ENCODE measurements at regions not wholly inside any gene's neighbourhood (a gene's known extent, or its start where the extent isn't known, plus 50 kb on each side); places are given as distances from the start of the nearest gene placed in this dataset.
A peak's percentile ranks its signal among the peaks of the same experiment; 100 is the strongest.

DNA sequence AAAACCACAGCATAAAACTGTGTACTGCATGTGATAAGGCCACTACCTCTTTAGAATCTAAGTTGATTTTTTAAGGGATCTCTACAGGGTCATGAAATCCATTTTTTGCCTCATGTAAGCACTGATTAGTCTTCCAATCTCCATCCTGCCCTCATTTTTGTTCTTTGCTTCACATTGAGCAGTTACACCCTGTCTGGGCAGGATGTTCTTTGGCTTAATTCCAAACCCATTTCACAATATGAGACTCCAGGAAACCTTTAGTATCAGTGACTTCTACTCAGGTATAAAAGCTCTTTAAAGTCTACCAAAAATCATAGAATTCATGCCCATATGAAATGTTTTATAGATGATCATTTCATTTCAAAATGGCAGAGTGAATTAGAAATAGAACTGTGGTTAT is 592.6 kb downstream of the TBC1D4 start:
- Histone ChIP-seq H2AFZ (ENCODE audit: low read length) (no peak overlapping the region), H3K27me3 (ENCODE audit: insufficient read depth, low read length) (no peaks in the 10 kb centered on the region), H3K9ac (ENCODE audit: low read length) (no peak overlapping the region), H3K9me2 (ENCODE audit: low read depth, low read length) (no peaks in the 10 kb centered on the region), H3K4me2 (ENCODE audit: low read length) (no peak overlapping the region), H3K36me3 (ENCODE audit: insufficient read depth, low read length) (no peaks in the 10 kb centered on the region), H3K27ac (ENCODE audit: low read depth, low read length, poor library complexity, severe bottlenecking) (no peak overlapping the region), H3K4me1 (ENCODE audit: insufficient read depth, low read length, severe bottlenecking) (no peaks in the 10 kb centered on the region), H4K20me1 (ENCODE audit: insufficient read depth, low read length) (no peaks in the 10 kb centered on the region), H3K79me2 (ENCODE audit: insufficient read depth, low read length) (no peaks in the 10 kb centered on the region), H3K9me3 (ENCODE audit: low read length) (no peaks in the 10 kb centered on the region), H3K4me3 (ENCODE audit: low read depth, low read length, poor library complexity, severe bottlenecking) (no peak overlapping the region), H3F3A (ENCODE audit: insufficient read depth, low read length) (no peaks in the 10 kb centered on the region)
- TF ChIP-seq, protein P1, sequence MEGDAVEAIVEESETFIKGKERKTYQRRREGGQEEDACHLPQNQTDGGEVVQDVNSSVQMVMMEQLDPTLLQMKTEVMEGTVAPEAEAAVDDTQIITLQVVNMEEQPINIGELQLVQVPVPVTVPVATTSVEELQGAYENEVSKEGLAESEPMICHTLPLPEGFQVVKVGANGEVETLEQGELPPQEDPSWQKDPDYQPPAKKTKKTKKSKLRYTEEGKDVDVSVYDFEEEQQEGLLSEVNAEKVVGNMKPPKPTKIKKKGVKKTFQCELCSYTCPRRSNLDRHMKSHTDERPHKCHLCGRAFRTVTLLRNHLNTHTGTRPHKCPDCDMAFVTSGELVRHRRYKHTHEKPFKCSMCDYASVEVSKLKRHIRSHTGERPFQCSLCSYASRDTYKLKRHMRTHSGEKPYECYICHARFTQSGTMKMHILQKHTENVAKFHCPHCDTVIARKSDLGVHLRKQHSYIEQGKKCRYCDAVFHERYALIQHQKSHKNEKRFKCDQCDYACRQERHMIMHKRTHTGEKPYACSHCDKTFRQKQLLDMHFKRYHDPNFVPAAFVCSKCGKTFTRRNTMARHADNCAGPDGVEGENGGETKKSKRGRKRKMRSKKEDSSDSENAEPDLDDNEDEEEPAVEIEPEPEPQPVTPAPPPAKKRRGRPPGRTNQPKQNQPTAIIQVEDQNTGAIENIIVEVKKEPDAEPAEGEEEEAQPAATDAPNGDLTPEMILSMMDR (IDR thresholded peaks at IDR 0.05; ENCODE audit: low read length): no peak
- TF ChIP-seq EZH2 (IDR thresholded peaks at IDR 0.05; ENCODE audit: borderline replicate concordance, low read length): no peak

DNA sequence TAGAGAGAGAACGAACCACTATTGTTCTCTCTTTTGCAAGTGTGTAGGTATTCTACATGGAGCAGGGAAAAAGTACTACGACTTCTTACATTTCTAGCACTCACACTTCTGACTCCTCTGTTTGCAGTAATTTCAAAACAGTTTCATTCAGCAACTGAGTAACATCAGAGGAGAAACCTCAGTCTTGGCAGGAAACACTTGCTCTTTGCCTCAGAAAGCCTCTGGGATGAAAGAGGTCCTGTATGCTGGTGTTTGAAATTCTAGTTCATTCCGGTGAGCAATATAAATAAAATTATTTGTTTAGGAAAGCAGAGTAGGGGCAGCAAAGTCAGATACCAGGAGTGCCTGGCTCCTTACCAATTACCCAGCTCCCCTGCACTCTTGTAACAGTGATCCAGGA is 595.5 kb downstream of the TBC1D4 start:
- no peaks in the 10 kb centered on the region for H3K79me2 ChIP-seq (ENCODE audit: insufficient read depth, low read length)
- H3K9me2 ChIP-seq (ENCODE audit: low read depth, low read length): no peaks in the 10 kb centered on the region
- H3K27ac ChIP-seq (ENCODE audit: low read depth, low read length, poor library complexity, severe bottlenecking): no peak overlapping the region
- H3K9me3 ChIP-seq (ENCODE audit: low read length): no peaks in the 10 kb centered on the region
- no peaks in the 10 kb centered on the region for H3K27me3 ChIP-seq (ENCODE audit: insufficient read depth, low read length)
- H3K4me3 ChIP-seq (ENCODE audit: low read depth, low read length, poor library complexity, severe bottlenecking): no peak overlapping the region
- no peaks in the 10 kb centered on the region for H3K36me3 ChIP-seq (ENCODE audit: insufficient read depth, low read length)
- no peak overlapping the region for H3K4me2 ChIP-seq (ENCODE audit: low read length)
- H4K20me1 ChIP-seq (ENCODE audit: insufficient read depth, low read length): no peaks in the 10 kb centered on the region
- no peaks in the 10 kb centered on the region for H3F3A ChIP-seq (ENCODE audit: insufficient read depth, low read length)
- no peak overlapping the region for H3K9ac ChIP-seq (ENCODE audit: low read length)
- no peak overlapping the region for H2AFZ ChIP-seq (ENCODE audit: low read length)
- H3K4me1 ChIP-seq (ENCODE audit: insufficient read depth, low read length, severe bottlenecking): no peaks in the 10 kb centered on the region
- TF ChIP-seq, protein P1 (IDR thresholded peaks at IDR 0.05; ENCODE audit: low read length): no peak
- no peak for TF ChIP-seq EZH2 (IDR thresholded peaks at IDR 0.05; ENCODE audit: borderline replicate concordance, low read length)

DNA sequence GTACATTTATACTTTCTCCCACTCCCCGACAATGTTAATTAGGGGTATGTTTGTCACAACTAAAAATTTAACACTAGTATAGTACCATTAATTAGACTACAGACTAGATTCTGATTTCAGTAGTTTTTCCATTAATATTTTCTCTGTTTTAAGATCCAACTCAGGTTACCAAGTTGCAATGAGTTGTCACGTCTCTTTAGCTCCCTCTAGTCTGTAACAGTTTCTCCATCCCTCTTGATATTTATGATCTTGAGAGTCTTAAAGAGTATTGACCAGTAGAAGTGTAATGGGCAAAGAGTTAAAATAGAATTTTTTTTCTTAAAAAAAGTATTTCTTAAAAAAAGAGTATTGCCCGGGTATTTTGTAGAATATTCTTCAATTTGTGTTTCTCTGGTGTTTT is 598.1 kb downstream of the TBC1D4 start:
- H2AFZ ChIP-seq (ENCODE audit: low read length): no peak overlapping the region
- no peak for TF ChIP-seq EZH2 (IDR thresholded peaks at IDR 0.05; ENCODE audit: borderline replicate concordance, low read length)
- TF ChIP-seq, protein P1 (IDR thresholded peaks at IDR 0.05; ENCODE audit: low read length): peak; percentile 29; the same call in 1 of the 2 replicates
- H3K36me3 ChIP-seq (ENCODE audit: insufficient read depth, low read length): no peaks in the 10 kb centered on the region
- no peaks in the 10 kb centered on the region for H3K27me3 ChIP-seq (ENCODE audit: insufficient read depth, low read length)
- H3F3A ChIP-seq (ENCODE audit: insufficient read depth, low read length): no peaks in the 10 kb centered on the region
- no peak overlapping the region for H3K4me3 ChIP-seq (ENCODE audit: low read depth, low read length, poor library complexity, severe bottlenecking)
- no peaks in the 10 kb centered on the region for H3K79me2 ChIP-seq (ENCODE audit: insufficient read depth, low read length)
- H3K4me1 ChIP-seq (ENCODE audit: insufficient read depth, low read length, severe bottlenecking): no peaks in the 10 kb centered on the region
- no peak overlapping the region for H3K4me2 ChIP-seq (ENCODE audit: low read length)
- H3K9me3 ChIP-seq (ENCODE audit: low read length): no peaks in the 10 kb centered on the region
- H4K20me1 ChIP-seq (ENCODE audit: insufficient read depth, low read length): no peaks in the 10 kb centered on the region
- H3K9me2 ChIP-seq (ENCODE audit: low read depth, low read length): no peaks in the 10 kb centered on the region
- H3K27ac ChIP-seq (ENCODE audit: low read depth, low read length, poor library complexity, severe bottlenecking): no peak overlapping the region
- H3K9ac ChIP-seq (ENCODE audit: low read length): no peak overlapping the region

Data from OCI-LY1 (cell line).